Ascending aorta (tissue), 2 donors: ENCODE measurements at regions not wholly inside any gene's neighbourhood (a gene's known extent, or its start where the extent isn't known, plus 50 kb on each side); places are given as distances from the start of the nearest gene placed in this dataset.

ENCODE experiments used
- DNase-seq, 2 donors: peaks; one replicate each; pipeline ENCODE4 v3.0.0-alpha.2; 2019; ENCODE audit warnings: low spot score in 2 of 2
- H3K27ac ChIP-seq, 2 donors: fragments of 200-600 bp; sonication (generic); one replicate each; pipeline ENCODE4 v1.5.1; 2016 to 2017; ENCODE audit warnings: mild to moderate bottlenecking in 1 of 2
- H3K27me3 ChIP-seq: fragments of 200-600 bp; sonication (generic); one replicate; pipeline ENCODE4 v1.5.1; 2017
- H3K36me3 ChIP-seq, 2 donors: fragments of 200-600 bp; sonication (generic); one replicate each; pipeline ENCODE4 v1.5.1; 2016
- H3K4me1 ChIP-seq, 2 donors: fragments of 200-600 bp; sonication (generic); one replicate each; pipeline ENCODE4 v1.5.1; 2016 to 2017; ENCODE audit warnings: mild to moderate bottlenecking in 1 of 2
- H3K4me3 ChIP-seq, 2 donors: fragments of 200-600 bp; sonication (generic); one replicate each; pipeline ENCODE4 v1.5.1; 2016 to 2017; ENCODE audit warnings: mild to moderate bottlenecking in 1 of 2
- H3K9me3 ChIP-seq, 2 donors: fragments of 200-600 bp; sonication (generic); one replicate each; pipeline ENCODE4 v1.5.1; 2016
- intact Hi-C: fragments of 100-400 bp; cut with DNase I; formaldehyde crosslinking; loops from one replicate; pipeline ENCODE4 v1.15.1; 2023
- TF ChIP-seq, protein P1 (sequence below), 3 experiments: fragments of 200-600 bp in 2 of 3; fragments of 450-650 bp in 1 of 3; sonication (generic) in 2 of 3; IDR thresholded peaks; one replicate each; pipeline ENCODE4 v1.5.1; 2016 to 2019; ENCODE audit warnings: antibody characterized with exemption in 3 of 3, mild to moderate bottlenecking in 1 of 3, moderate library complexity in 1 of 3

- Histone ChIP-seq H3K9me3 (no peaks in the 10 kb centered on the region), H3K36me3 (no peaks in the 10 kb centered on the region), H3K27ac (no peak overlapping the region), H3K27me3 (no peaks in the 10 kb centered on the region), H3K4me1 (no peaks in the 10 kb centered on the region), H3K4me3 (no peak overlapping the region)
- TF ChIP-seq, protein P1, sequence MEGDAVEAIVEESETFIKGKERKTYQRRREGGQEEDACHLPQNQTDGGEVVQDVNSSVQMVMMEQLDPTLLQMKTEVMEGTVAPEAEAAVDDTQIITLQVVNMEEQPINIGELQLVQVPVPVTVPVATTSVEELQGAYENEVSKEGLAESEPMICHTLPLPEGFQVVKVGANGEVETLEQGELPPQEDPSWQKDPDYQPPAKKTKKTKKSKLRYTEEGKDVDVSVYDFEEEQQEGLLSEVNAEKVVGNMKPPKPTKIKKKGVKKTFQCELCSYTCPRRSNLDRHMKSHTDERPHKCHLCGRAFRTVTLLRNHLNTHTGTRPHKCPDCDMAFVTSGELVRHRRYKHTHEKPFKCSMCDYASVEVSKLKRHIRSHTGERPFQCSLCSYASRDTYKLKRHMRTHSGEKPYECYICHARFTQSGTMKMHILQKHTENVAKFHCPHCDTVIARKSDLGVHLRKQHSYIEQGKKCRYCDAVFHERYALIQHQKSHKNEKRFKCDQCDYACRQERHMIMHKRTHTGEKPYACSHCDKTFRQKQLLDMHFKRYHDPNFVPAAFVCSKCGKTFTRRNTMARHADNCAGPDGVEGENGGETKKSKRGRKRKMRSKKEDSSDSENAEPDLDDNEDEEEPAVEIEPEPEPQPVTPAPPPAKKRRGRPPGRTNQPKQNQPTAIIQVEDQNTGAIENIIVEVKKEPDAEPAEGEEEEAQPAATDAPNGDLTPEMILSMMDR (IDR thresholded peaks at IDR 0.05) = no peak
- intact Hi-C loops = no loop called here
- no peak for DNase-seq
These were observed 1011.7 kb downstream of the GATA3 start for GRCh38 chr10:9066152-9066551.

GRCh38 chr10:9068003-9068402 is 1013.5 kb downstream of the GATA3 start:
- H3K27me3 ChIP-seq = no peaks in the 10 kb centered on the region
- no peaks in the 10 kb centered on the region for H3K4me1 ChIP-seq
- H3K9me3 ChIP-seq = no peaks in the 10 kb centered on the region
- TF ChIP-seq, protein P1 (IDR thresholded peaks at IDR 0.05) = no peak
- DNase-seq = no peak
- H3K27ac ChIP-seq = no peak overlapping the region
- intact Hi-C loops = no loop called here
- H3K36me3 ChIP-seq = no peaks in the 10 kb centered on the region
- no peak overlapping the region for H3K4me3 ChIP-seq

DNA sequence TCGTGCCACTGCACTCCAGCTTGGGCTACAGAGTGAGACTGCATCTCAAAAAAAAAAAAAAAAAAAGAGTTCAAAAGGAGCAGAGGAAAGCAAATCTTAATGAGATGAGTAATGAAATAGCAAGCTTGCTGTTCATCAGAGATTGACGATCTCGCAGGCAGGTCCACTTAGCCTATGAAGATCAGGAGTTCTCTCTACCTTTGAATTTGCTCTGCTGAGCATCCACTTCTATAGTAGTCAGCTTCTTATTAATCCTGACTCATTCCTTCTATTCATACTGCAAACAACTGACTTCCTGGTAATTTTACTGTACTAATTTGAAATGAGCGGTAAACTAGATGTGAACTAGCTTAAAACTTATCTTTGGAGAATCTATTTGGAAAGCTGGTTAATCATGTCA is 1014.6 kb downstream of the GATA3 start:
- TF ChIP-seq, protein P1 (IDR thresholded peaks at IDR 0.05) = no peak
- intact Hi-C loops = no loop called here
- DNase-seq = no peak
- Histone ChIP-seq H3K9me3 (no peaks in the 10 kb centered on the region), H3K4me3 (no peak overlapping the region), H3K36me3 (no peaks in the 10 kb centered on the region), H3K27ac (no peak overlapping the region), H3K4me1 (no peaks in the 10 kb centered on the region), H3K27me3 (no peaks in the 10 kb centered on the region)

GRCh38 chr10:9075420-9075819 is 1020.9 kb downstream of the GATA3 start:
- intact Hi-C loops = no loop called here

DNA sequence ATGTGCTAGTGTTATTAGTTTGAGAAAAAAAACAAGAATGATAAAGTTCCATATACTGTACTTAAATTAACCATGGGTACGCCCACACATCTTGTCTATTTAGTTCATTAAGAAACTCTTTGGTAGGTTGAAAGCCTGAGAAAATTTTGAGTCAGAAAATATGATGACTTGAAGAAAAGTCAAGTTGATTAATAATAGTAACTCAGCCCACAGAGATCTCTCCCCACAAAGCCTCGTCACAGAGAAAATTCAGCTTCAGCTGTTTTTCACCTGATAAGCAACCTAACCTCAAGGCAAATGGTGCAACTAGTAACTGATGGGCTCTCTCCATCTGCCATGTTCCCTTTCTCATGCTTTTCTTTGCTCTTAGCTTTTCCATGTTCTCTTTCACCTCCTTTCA is 1021.6 kb downstream of the GATA3 start:
- H3K27me3 ChIP-seq = no peaks in the 10 kb centered on the region
- H3K4me3 ChIP-seq = no peak overlapping the region
- no peak overlapping the region for H3K27ac ChIP-seq
- intact Hi-C loops = no loop called here
- no peaks in the 10 kb centered on the region for H3K9me3 ChIP-seq
- TF ChIP-seq, protein P1 (IDR thresholded peaks at IDR 0.05) = no peak
- no peak for DNase-seq
- H3K4me1 ChIP-seq = no peaks in the 10 kb centered on the region
- no peaks in the 10 kb centered on the region for H3K36me3 ChIP-seq

More at GRCh38 chr10:9075420-9075819, 1020.9 kb downstream of the GATA3 start:
- Histone ChIP-seq H3K4me1 (no peaks in the 10 kb centered on the region), H3K4me3 (no peak overlapping the region), H3K9me3 (no peaks in the 10 kb centered on the region), H3K27me3 (no peaks in the 10 kb centered on the region), H3K36me3 (no peaks in the 10 kb centered on the region), H3K27ac (no peak overlapping the region)
- DNase-seq = no peak
- TF ChIP-seq, protein P1 (IDR thresholded peaks at IDR 0.05) = no peak

- Histone ChIP-seq H3K4me3 (no peak overlapping the region), H3K27ac (no peak overlapping the region), H3K4me1 (no peaks in the 10 kb centered on the region), H3K36me3 (no peaks in the 10 kb centered on the region), H3K9me3 (no peaks in the 10 kb centered on the region), H3K27me3 (no peaks in the 10 kb centered on the region)
- no peak for DNase-seq
- TF ChIP-seq, protein P1 (IDR thresholded peaks at IDR 0.05) = no peak
- intact Hi-C loops = no loop called here
These were observed 1026.8 kb downstream of the GATA3 start for GRCh38 chr10:9081253-9081652.
